NCI-H2227 (cell line): ENCODE measurements at regions not wholly inside any gene's neighbourhood (a gene's known extent, or its start where the extent isn't known, plus 50 kb on each side); places are given as distances from the start of the nearest gene placed in this dataset.

ENCODE experiments used
- DNase-seq: peaks from one replicate; lab custom pipeline; 2025; ENCODE audit not compliant: unreplicated experiment; lab: John Stamatoyannopoulos, UW

DNA sequence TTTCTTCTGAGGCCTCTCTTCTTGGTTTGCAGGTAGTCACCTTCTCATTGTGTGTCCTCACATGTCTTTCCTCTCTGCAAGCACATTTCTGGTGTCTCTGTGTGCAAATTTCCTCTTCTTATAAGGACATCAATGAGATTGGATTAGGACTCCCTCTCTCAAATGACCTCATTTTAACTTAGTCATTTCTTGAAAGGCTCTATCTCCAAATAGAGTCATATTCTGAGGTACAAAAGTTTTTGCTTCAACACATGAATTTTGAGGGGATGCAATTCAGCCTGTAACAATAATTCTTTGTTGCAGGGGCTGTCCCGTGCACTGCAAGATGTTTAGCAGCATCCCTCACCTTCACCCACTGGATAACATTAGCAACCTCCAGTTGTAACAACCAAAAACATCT, 115.0 kb upstream of the DCBLD2 start:
- DNase-seq: no peak

DNA sequence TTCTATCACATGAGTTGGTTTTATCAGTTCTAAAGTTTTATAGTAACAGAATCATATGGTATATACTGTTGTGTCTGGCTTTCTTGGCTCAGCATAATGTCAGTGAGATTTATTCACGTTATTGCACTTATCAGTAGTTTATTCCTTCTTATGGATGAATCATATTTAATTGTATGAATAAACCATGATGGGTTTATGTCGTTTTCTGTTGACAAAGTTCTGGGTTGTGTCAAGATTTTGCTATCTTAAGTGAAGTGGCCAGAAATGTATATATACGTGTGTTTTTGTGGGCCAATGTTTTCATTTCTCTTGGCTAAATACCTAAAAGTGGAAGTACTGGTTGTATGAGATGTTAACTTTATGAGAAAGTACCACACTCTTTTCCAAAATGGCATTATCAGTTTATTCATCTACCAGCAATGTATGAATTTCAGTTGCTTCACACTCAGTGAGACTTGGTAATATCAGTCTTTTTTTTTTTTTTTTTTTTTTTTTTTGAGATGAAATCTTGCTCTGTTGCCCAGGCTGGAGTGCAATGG, 112.4 kb upstream of the DCBLD2 start:
- DNase-seq: no peak

DNA sequence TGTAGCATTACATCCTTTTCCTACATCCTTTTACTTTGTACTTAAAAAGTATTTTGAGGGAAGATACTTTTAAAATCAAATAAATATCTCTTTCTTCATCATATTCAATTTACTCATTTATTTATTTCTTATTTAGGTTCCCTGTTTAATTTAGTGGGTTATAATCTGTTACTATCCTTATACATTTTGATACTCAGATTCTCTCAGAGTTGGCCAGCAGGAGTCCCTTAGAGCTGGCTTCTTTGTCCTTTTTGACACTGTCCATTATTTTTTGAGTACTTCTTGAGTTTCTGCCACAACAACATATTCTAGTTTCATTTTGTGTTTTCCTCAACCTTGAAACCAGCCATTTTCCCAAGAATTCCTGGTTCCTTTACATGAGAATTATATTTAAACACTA, 111.6 kb upstream of the DCBLD2 start:
- DNase-seq: no peak

DNA sequence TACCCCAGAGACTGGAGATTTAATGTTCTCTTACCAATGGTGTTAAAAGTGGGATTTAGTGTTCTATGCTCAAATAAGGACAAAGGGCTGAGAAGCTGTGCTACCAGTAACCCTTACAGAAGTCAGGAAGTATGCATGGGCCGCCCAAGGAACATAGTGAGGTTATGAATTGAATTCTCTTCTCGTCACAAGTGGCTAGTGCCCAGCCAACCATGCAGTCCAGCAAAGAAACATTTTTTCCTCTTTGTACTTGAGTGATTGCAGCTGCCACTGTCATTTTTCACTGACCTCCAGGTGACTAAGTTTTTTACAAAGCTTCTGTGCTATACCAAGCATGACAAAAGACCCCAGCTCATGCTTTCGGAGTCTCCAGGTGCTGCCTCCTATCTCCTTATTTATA, 110.6 kb upstream of the DCBLD2 start:
- no peak for DNase-seq

DNA sequence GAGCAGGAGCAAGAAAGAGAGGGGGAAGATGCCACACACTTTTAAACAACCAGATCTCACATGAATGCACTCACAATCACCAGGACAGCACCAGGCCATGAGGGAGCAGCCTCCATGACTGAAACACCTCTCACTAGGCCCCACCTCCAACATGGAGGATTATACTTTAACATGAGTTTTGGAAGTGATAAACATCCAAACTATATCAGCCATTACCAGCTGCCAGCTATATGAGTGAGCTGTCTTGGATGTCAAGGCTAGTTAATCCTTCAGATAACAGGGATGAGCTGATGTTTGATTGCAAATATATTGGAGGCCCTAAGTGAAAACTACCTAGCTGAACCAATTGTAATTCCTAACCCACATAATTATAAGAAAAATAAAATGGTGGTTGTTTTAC, 108.4 kb upstream of the DCBLD2 start:
- no peak for DNase-seq

DNA sequence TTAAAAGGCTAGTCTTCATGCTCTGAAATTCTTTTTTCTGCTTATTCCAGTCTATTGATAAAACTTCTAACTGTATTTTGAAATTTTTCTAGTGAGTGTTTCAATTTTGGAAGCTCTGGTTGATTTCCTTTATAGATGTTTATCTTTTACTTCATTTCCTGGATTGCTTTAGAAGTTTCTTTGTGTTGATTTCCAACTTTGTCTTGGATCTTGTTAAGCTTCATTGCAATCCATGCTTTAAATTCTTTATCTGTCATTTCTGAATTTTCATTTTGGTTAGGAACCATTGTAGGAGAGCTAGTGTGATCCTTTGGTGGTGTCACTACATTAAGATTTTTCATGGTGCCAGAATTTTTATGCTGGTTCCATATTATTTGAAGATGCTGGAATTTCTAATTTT, 105.2 kb upstream of the DCBLD2 start:
- no peak for DNase-seq

DNA sequence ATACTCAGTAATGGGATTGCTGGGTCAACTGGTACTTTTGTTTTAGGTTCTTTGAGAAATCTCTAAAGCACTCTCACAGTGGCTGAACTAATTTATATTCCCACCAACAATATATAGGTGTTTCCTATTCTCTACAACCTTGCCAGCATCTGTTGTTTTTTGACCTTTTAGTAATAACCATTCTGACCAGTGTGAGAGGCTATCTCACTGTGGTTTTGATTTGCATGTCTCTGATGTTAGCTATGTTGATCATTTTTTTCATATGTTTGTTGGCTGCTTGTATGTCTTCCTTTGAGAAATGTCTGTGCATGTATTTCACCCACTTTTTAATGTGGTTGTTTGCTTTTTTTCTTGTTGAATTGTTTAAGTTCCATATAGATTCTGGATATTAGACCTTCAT, 98.2 kb upstream of the DCBLD2 start:
- no peak for DNase-seq

DNA sequence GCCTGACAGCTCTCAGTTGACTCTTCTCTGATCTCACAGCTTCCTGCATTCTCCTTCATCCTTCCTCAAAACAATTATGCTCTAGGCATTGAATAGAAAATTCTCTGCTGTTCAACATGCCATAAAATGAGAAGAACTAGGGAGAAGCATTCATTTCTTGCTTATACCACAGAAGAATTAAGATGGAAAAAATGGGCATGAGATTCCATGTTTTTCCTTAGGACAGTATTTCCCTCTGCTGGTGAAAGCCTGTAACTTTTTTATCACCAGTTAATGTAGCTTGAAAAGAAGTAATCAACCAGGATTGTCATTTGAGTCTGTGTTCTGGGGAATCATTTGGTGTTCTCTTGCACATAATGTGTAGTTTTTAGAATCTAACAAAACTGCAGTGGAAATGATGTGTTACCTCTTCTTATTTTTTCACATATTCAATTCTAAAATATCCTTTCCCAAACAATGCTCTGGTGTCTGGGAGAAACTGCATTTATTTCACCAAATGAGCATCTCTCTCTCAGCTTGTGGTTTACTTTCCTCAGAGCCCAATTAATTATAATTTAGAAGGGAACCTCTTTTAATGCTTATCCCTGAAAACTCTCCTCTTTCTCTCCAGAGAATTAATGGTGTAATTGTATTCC, 92.8 kb upstream of the DCBLD2 start:
- peak; percentile 1 for DNase-seq

DNA sequence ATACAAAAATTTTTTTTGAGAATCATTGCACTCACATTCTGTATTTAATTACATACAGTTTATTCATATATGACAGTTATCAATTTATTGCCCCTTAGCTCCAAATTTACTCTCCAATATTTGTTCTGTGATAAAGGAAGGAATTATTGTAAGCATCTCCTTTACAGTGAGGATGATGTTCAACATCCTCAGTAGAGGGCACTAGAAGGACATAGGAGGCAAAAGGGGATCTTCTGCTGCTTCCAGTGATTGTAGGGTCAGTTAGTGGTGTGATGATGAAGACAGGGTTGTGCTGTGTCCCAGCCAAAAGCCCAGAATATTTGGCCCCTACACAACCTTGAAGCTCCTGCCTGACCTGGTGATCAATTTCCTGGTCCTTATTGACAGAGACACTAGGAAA, 89.9 kb upstream of the DCBLD2 start:
- DNase-seq: no peak

DNA sequence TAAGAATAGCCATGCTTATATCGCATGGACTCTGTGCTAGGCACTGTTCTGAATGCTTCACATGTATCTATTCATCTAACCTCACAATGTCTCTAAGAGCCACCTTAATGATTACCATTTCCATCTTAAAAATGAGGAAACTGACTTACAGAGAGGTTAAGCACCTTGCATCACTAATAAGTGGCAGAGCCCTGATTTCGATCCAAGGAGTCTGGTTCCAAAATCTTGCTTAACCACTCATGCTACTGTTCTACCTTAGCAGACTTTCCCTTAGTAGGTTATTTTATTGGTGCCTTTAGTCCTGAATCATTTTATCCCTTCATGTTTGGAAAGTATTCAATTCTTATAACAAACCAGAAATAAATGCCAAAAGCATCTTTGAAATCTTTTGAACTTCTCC, 89.2 kb upstream of the DCBLD2 start:
- DNase-seq: no peak

DNA sequence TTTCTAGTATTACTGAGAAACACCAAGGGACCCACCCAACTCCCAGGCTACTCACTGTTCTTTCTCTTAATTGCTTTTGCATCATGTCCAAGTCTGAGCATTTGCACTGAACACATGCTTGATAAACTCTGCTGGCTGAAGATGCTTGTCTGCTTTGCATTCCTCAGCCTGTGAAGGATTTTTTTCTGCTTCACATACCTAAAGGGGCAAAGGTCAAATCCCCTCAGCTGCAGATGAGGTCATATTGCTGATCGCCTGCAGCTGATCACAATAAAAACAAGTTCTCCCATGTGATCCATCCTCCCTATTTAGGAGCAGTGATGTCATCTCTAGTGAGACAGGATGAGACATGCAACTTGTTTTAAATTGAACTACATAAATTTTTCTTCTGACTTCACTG, 84.6 kb upstream of the DCBLD2 start:
- DNase-seq: no peak

DNA sequence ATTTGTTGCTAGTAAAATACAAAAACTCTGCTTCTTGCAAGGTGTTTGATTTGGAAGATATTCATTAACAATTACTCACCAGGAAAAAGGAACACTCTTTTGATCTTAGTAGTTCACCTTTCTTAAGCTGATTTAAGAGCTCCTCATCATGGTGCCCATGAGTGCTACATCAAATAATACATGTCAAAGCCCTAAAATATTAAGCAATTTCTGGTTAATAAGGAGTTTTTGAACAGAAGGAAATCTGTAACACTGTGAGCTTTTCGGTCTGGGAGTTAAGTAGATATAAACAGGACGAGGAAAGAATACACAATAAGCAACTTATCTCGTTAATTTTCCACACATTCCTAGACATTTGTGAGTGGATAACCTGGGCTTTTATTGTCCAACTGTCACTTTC, 83.9 kb upstream of the DCBLD2 start:
- DNase-seq: no peak

DNA sequence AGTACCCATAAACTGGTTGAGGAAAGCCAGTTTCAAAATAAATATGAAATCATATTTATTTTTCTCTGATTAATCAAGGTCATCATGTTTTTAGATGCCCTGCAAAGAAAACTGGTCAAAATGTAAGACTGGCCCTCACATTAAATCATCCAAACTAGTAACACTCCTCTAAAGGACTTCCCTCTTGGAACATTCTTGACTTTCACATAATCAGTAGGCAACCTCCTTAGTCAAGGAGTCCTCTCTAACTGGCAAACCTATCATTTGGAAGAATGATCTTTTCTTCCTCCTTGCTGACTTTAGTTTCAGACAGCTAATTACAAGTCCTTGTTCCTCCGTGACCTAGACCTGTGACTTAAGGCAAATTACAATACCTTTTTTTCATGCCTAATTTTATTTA, 82.5 kb upstream of the DCBLD2 start:
- no peak for DNase-seq

DNA sequence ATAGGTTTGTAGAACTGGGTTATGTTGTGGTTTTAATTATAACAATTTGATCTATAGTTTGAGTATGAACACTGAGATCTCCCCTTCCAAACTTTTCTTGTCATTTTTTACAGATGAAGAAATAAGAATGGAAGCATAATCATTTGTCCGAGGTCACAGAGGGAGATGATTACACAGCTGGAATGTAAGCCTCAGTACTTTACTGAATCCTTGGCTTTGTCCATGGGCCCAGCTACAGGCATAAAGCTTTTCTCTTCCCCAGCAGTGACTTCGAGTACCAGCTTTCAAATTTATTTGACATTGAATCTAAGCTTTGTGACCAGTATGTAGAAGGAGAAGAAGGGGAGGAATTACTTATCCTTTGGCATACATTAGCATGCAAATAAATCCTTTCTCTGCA, 80.9 kb upstream of the DCBLD2 start:
- no peak for DNase-seq

DNA sequence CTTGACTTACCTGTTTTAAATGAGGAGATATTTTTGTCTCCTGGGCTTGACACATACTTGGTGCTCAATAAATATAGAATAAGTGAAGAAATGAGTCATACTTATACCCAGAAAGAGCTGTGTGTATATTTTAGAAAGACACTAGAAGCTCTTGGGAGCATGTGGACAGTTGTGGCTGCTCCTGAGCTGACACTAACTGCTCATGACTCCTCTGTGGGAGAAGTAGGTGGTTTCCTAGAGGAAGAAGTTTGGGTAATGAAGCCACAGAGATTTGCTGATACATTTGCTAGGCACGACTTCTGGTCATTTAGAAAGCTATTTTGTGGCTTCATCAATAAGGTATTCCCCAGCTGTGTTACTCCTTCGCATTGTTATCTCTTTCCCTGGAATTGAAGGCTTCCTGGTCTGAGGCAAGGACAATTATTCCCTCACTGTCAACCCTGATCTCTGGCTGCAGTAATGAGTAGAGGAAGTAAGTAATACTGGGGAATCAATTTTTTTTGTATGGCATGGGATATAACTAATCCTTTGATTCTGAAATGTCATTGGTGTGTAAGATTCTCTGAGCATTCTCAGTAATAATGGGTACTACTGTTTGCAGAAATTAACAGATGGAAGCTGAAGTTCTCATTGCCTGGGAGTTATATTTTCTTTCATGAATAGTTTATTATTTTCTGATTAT, 79.6 kb upstream of the DCBLD2 start:
- DNase-seq: no peak

DNA sequence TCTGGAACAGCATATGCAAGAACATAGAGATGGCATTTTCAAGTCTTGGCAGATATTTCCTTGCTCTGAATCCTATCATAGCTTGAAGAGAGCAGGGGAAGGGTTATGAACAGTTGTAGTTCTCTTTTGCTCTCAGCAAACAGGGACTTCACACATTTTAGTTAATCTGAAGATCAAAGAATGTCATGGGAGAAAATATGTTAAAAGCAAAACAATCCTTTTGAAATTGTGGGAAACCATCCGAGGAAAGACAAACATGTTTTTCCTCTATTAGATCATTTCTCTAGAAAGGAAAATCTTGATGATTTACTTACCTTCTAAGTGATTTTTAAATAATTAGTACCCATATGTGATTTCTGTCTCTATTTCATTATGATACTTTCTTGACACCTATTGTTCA, 77.8 kb upstream of the DCBLD2 start:
- no peak for DNase-seq

DNA sequence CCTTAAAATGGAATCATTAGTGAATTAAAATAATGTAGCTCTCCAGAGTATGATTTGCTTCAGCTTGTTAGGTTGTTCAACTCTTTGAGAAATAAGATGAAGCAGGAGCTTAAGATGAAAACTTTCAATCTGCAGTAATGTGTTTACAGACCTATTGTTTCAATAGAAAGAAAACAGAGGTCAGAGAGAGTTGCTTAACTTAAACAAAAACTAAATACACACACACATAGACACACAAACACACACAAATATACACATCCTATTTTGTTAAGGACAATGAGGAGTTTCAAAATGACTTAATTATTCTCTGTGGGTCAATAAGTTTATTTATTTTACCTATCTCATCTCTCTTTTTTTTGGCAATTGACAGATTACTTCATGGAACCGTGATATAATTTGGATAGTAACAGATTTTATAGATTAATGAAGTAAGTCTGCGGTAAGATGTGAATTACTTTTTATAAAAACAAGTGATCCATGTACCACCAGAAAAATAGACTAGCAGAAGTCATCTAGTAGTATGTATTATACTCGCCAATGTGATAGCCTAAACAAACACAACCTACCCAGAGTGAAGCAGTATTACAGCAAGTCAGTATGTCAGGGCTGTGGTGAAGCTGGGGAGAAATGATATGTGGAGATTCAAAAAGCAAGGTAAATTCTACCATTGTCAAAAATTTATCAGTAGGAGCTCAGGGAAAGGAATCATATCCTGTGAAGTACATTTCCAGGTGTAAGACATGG, 76.7 kb upstream of the DCBLD2 start:
- no peak for DNase-seq

DNA sequence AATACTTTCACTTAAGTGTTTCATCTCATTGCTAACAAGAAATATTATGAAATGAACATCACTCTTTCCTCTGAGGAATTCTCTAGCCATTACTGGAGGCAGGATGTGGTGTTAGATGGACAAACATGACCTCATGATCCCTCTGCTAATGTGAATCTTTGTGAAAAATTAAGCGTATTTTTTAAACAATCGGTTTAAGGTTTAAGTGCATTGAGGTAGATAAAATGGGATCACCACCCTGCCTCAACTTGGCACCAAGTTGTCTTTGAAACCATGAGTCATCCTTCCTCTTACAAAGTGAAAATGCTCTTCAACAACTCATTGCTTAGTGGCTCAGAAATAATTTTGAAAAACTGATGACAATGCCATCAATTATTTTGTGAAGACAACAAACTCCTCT, 76.0 kb upstream of the DCBLD2 start:
- DNase-seq: no peak

DNA sequence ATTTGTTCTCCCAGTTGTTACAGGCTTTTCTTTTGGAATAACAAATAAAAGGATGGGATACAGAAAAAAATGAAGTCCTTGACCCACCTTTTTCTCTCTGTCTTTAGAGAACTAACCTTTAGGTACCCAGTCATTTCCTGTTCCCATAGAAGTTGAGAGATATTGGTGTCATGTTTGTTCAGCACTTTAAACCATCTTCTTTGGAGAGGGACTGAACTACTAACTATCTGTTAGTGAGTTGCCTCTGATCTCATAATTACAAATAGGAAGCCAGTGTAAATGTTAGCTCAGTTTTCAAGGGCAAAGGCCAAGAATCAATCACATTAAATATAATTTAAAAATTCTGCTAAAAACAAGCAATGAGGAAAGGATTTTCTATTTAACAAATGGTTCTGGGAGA, 72.9 kb upstream of the DCBLD2 start:
- no peak for DNase-seq

DNA sequence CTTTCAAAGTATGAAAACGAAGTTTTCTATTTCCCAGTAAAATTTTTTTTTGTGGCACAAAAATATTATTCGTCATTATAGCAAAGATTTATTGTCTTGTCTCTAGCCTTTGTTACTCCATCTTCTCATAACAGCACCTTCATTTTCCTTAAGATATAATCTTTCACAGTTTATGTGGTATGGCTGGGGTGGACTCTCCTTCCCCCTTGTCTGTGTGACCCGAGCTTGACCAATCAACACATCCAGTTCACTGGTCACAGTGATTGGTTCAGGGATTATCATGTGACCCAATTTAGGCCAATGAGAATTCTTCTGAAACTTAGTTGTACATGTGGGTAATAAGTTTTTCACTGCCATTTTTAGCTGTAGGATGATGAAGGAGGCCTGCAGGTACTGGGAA, 71.2 kb upstream of the DCBLD2 start:
- no peak for DNase-seq

DNA sequence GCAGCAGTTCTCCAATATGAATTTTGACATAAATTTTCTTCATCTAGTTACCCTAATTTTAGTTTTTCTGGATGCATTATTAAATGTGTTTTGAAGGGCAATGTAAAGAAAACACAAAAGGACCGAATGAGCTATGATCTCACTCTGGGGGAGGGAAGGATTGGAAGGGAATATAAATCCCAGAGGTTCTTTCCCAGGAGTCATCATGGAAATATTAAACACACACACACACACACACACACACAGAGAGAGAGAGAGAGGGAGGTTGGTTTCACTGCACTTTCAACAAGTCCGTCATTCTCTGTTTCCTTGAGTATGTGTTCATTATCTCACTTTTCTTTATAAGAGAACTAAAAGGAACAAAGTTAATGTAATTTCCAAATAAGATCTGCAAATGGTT, 70.7 kb upstream of the DCBLD2 start:
- DNase-seq: no peak

DNA sequence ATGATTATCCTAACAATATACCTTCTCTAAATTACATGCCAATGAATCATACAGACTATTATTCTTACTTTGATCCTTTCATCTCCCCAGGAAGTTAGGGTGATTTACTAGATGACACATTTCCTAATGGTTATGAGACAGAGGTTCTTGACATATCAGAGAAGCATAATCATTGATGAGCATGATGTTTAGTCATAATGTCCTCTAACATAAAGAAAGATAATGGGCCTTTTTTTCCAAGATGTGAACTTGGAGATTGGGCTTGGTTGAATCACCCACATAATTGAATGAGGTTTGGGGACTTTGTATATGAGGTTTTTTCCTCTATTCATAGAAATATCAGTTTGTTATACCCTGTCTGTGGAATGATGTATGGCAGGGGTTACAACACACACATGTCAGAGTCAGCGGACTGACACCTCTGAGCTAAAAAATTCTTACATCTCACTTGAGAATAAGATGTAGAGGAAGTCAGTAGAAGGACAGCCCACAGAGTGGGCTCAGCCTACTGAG, 69.7 kb upstream of the DCBLD2 start:
- no peak for DNase-seq
